Type B pancreatic cell (in vitro differentiated cells): ENCODE measurements at regions not wholly inside any gene's neighbourhood (a gene's known extent, or its start where the extent isn't known, plus 50 kb on each side); places are given as distances from the start of the nearest gene placed in this dataset.

Source experiments
- DNase-seq: peaks from one replicate; pipeline ENCODE4 v3.0.0; 2021; ENCODE audit warnings: mixed read lengths; ENCODE audit not compliant: unreplicated experiment; ENCODE audit errors: extremely low spot score
- H3K27ac Mint-ChIP-seq: 2 replicates; pipeline ENCODE4 v1.8.0; 2021; ENCODE audit warnings: mild to moderate bottlenecking, mixed read lengths
- H3K27me3 Mint-ChIP-seq: 2 replicates; pipeline ENCODE4 v1.8.0; 2021; ENCODE audit warnings: mixed read lengths
- H3K36me3 Mint-ChIP-seq: 2 replicates; pipeline ENCODE4 v1.8.0; 2021; ENCODE audit warnings: mixed read lengths
- H3K4me1 Mint-ChIP-seq: one replicate; pipeline ENCODE4 v1.8.0; 2021; ENCODE audit warnings: mixed read lengths; ENCODE audit not compliant: unreplicated experiment
- H3K4me3 Mint-ChIP-seq: 2 replicates; pipeline ENCODE4 v1.8.0; 2021; ENCODE audit warnings: mild to moderate bottlenecking, mixed read lengths
- H3K9me3 Mint-ChIP-seq: 2 replicates; pipeline ENCODE4 v1.8.0; 2021; ENCODE audit warnings: mixed read lengths
- CTCF ChIP-seq: fragments of 200-600 bp; sonication (generic); conservative IDR thresholded peaks from 2 replicates; pipeline ENCODE4 v1.5.0; 2021; ENCODE audit warnings: antibody characterized with exemption, mild to moderate bottlenecking

- DNase-seq: no peak
- H3K4me1 Mint-ChIP-seq: no peaks in the 10 kb centered on the region
- H3K9me3 Mint-ChIP-seq: no peaks in the 10 kb centered on the region
- H3K4me3 Mint-ChIP-seq: no peak overlapping the region
- no peak for TF ChIP-seq CTCF
- H3K36me3 Mint-ChIP-seq: no peaks in the 10 kb centered on the region
- no peak overlapping the region for H3K27ac Mint-ChIP-seq
- H3K27me3 Mint-ChIP-seq: peaks cover 77% of the 10 kb centered on the region
Observed at GRCh38 chr7:127530148-127530547, 55.2 kb downstream of the GCC1 start.

- DNase-seq: no peak
- Mint-ChIP-seq H3K9me3 (no peaks in the 10 kb centered on the region), H3K4me1 (no peaks in the 10 kb centered on the region)
Observed at GRCh38 chr7:127527561-127527960, 57.8 kb downstream of the GCC1 start.

GRCh38 chr7:127525866-127526480, 59.4 kb downstream of the GCC1 start:
- H3K4me3 Mint-ChIP-seq: no peak overlapping the region
- peaks cover 49% of the 10 kb centered on the region for H3K27me3 Mint-ChIP-seq
- H3K36me3 Mint-ChIP-seq: no peaks in the 10 kb centered on the region
- no peak for TF ChIP-seq CTCF
- no peaks in the 10 kb centered on the region for H3K9me3 Mint-ChIP-seq
- no peak for DNase-seq
- H3K27ac Mint-ChIP-seq: no peak overlapping the region
- H3K4me1 Mint-ChIP-seq: no peaks in the 10 kb centered on the region

More at GRCh38 chr7:127527561-127527960, 57.8 kb downstream of the GCC1 start:
- Mint-ChIP-seq H3K4me3 (no peak overlapping the region), H3K27me3 (peaks cover 65% of the 10 kb centered on the region), H3K27ac (no peak overlapping the region), H3K36me3 (no peaks in the 10 kb centered on the region)
- no peak for TF ChIP-seq CTCF

GRCh38 chr7:127516320-127516719, 69.1 kb downstream of the GCC1 start:
- H3K27ac Mint-ChIP-seq: no peak overlapping the region
- no peaks in the 10 kb centered on the region for H3K4me1 Mint-ChIP-seq
- H3K36me3 Mint-ChIP-seq: no peaks in the 10 kb centered on the region
- H3K4me3 Mint-ChIP-seq: no peak overlapping the region
- DNase-seq: no peak
- no peak for TF ChIP-seq CTCF
- peaks cover 41% of the 10 kb centered on the region for H3K27me3 Mint-ChIP-seq
- no peaks in the 10 kb centered on the region for H3K9me3 Mint-ChIP-seq

GRCh38 chr7:127514499-127514898, 70.9 kb downstream of the GCC1 start:
- H3K9me3 Mint-ChIP-seq: no peaks in the 10 kb centered on the region
- peak; percentile 64 for TF ChIP-seq CTCF
- H3K27me3 Mint-ChIP-seq: peaks cover 47% of the 10 kb centered on the region
- H3K36me3 Mint-ChIP-seq: no peaks in the 10 kb centered on the region
- H3K4me1 Mint-ChIP-seq: no peaks in the 10 kb centered on the region
- no peak for DNase-seq
- no peak overlapping the region for H3K27ac Mint-ChIP-seq
- H3K4me3 Mint-ChIP-seq: no peak overlapping the region

- no peak overlapping the region for H3K27ac Mint-ChIP-seq
- peaks cover 50% of the 10 kb centered on the region for H3K27me3 Mint-ChIP-seq
- TF ChIP-seq CTCF: no peak
Observed at GRCh38 chr7:127513311-127513710, 72.1 kb downstream of the GCC1 start.

More at GRCh38 chr7:127513311-127513710, 72.1 kb downstream of the GCC1 start:
- no peaks in the 10 kb centered on the region for H3K4me1 Mint-ChIP-seq
- H3K4me3 Mint-ChIP-seq: no peak overlapping the region
- no peak for DNase-seq
- H3K36me3 Mint-ChIP-seq: no peaks in the 10 kb centered on the region
- H3K9me3 Mint-ChIP-seq: no peaks in the 10 kb centered on the region
